Fibroblast of lung (primary cell): ENCODE measurements at regions not wholly inside any gene's neighbourhood (a gene's known extent, or its start where the extent isn't known, plus 50 kb on each side); places are given as distances from the start of the nearest gene placed in this dataset.

Source experiments
- EZH2 ChIP-seq: IDR thresholded peaks from 2 replicates; pipeline ENCODE4 v1.5.1; 2012; ENCODE audit warnings: low read length, control low read depth, mild to moderate bottlenecking; ENCODE audit errors: missing control alignments
- TF ChIP-seq, protein P1 (sequence below), 2 donors: IDR thresholded peaks in 1 of 2; conservative IDR thresholded peaks in 1 of 2; 1 replicate in 1 of 2; 2 replicates in 1 of 2; pipeline ENCODE4 v1.5.1; 2011 to 2012; ENCODE audit warnings: low read length in 2 of 2, control low read depth in 1 of 2, inconsistent platforms in 1 of 2, low read depth in 1 of 2, mild to moderate bottlenecking in 1 of 2

DNA sequence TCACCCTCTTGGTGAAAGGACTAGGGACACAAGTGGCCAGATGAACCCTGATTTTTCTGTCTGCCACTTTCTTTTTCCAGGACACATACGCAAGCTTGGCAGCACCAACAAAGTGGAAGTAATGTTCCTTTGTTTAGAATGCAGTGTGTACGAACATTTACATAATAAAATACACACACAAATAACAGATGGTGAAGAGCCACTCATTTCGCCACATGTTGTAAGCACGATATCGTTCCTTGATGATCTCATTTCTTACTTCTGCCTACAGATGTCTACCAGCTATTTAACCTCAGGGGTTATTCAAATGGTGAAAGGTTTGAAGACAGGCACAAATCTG is 670.2 kb upstream of the CXADR start:
- TF ChIP-seq, protein P1, sequence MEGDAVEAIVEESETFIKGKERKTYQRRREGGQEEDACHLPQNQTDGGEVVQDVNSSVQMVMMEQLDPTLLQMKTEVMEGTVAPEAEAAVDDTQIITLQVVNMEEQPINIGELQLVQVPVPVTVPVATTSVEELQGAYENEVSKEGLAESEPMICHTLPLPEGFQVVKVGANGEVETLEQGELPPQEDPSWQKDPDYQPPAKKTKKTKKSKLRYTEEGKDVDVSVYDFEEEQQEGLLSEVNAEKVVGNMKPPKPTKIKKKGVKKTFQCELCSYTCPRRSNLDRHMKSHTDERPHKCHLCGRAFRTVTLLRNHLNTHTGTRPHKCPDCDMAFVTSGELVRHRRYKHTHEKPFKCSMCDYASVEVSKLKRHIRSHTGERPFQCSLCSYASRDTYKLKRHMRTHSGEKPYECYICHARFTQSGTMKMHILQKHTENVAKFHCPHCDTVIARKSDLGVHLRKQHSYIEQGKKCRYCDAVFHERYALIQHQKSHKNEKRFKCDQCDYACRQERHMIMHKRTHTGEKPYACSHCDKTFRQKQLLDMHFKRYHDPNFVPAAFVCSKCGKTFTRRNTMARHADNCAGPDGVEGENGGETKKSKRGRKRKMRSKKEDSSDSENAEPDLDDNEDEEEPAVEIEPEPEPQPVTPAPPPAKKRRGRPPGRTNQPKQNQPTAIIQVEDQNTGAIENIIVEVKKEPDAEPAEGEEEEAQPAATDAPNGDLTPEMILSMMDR (conservative IDR thresholded peaks at IDR 0.05 in 1 of 2, IDR thresholded peaks at IDR 0.05 in 1 of 2; ENCODE audit: low read depth in 1 of 2, low read length in 2 of 2): no peak
- no peak for TF ChIP-seq EZH2
